GM23338 (cell line): ENCODE measurements at regions not wholly inside any gene's neighbourhood (a gene's known extent, or its start where the extent isn't known, plus 50 kb on each side); places are given as distances from the start of the nearest gene placed in this dataset.

Experiments used
- CREB1 ChIP-seq: fragments of 250-450 bp; sonication (Bioruptor Pico); IDR thresholded peaks from 2 replicates; pipeline ENCODE4 v1.5.0; 2020; ENCODE audit warnings: low read depth, mild to moderate bottlenecking, moderate library complexity
- CTCF ChIP-seq, 2 experiments: fragments of 200-600 bp in 1 of 2; sonication (generic) in 1 of 2; conservative IDR thresholded peaks; 2 replicates each; pipeline versions ENCODE4 v1.5.1 to v1.6.1; 2016 to 2017; ENCODE audit warnings: antibody characterized with exemption in 2 of 2, low read depth in 2 of 2, mild to moderate bottlenecking in 2 of 2, moderate library complexity in 1 of 2
- EZH2 ChIP-seq: fragments of 200-600 bp; sonication (generic); IDR thresholded peaks from one replicate; pipeline ENCODE4 v1.8.0; 2017; ENCODE audit warnings: antibody characterized with exemption, mild to moderate bottlenecking, low read depth; ENCODE audit not compliant: unreplicated experiment
- JUNB ChIP-seq: IDR thresholded peaks from one replicate; pipeline ENCODE4 v1.6.1; 2016; ENCODE audit warnings: antibody characterized with exemption; ENCODE audit not compliant: unreplicated experiment
- POLR2AphosphoS5 ChIP-seq: IDR thresholded peaks from 2 replicates; pipeline ENCODE4 v1.6.1; 2016; ENCODE audit warnings: antibody characterized with exemption, low read depth
- STAT1 ChIP-seq: IDR thresholded peaks from one replicate; pipeline ENCODE4 v1.6.1; 2016; ENCODE audit warnings: antibody characterized with exemption; ENCODE audit not compliant: unreplicated experiment
- ZNF114 ChIP-seq: fragments of 250-450 bp; sonication (Bioruptor Pico); IDR thresholded peaks from 2 replicates; pipeline ENCODE4 v1.5.0; 2020; ENCODE audit warnings: mild to moderate bottlenecking, moderate library complexity
- ZNF331 ChIP-seq: fragments of 250-450 bp; sonication (Bioruptor Pico); IDR thresholded peaks from 2 replicates; pipeline ENCODE4 v1.5.0; 2020; ENCODE audit warnings: low read depth, mild to moderate bottlenecking, moderate library complexity
- ZNF462 ChIP-seq: fragments of 250-450 bp; sonication (Bioruptor Pico); IDR thresholded peaks from 2 replicates; pipeline ENCODE4 v1.5.0; 2020; ENCODE audit warnings: mild to moderate bottlenecking, moderate library complexity

- TF ChIP-seq ZNF462 (CRISPR knock-in tag) (no peak), ZNF114 (no peak), STAT1 (no peak), CTCF (conservative IDR thresholded peaks at IDR 0.05; ENCODE audit: low read depth in 2 of 2) (no peak), ZNF331 (no peak), EZH2 (no peak), JUNB (no peak), POLR2AphosphoS5 (no peak), CREB1 (CRISPR knock-in tag) (no peak)
These were observed 292.9 kb downstream of the THBS2 start (continued) for GRCh38 chr6:168960551-168961263.
